ENCODE measurements at regions not wholly inside any gene's neighbourhood (a gene's known extent, or its start where the extent isn't known, plus 50 kb on each side); places are given as distances from the start of the nearest gene placed in this dataset.

GRCh38 chr3:80806673-80807072 lies 954.8 kb downstream of the GBE1 start:
- no peak for TF ChIP-seq POLR2A (IDR thresholded peaks at IDR 0.05)
- TF ChIP-seq CTCF (IDR thresholded peaks at IDR 0.05): no peak
